Activated T-helper 1 cell treated with anti-CD3 and anti-CD28 coated beads, Interleukin-12 subunit alpha, Interleukin-12 subunit beta, Interleukin-2, Interleukin-4 antibody, amounts not matched to agents 30 ng/mL and 10 ng/mL and 1 ng/mL, durations not matched to agents 14 hours and 24 hours and 36 hours (primary cell): ENCODE measurements at regions not wholly inside any gene's neighbourhood (a gene's known extent, or its start where the extent isn't known, plus 50 kb on each side); places are given as distances from the start of the nearest gene placed in this dataset.
"Not testable (repeated sequence)": the region's sequence is repeated elsewhere in the genome, so short reads cannot be mapped to it uniquely, and the experiment has no call there.

Experiments used
- DNase-seq: peaks from one replicate; pipeline ENCODE4 v3.0.0; 2021; ENCODE audit warnings: low spot score
- H3K27ac Mint-ChIP-seq: one replicate; pipeline ENCODE4 v1.8.0; 2021; ENCODE audit warnings: mild to moderate bottlenecking, mixed read lengths
- H3K27me3 Mint-ChIP-seq: one replicate; pipeline ENCODE4 v1.8.0; 2022; ENCODE audit warnings: mild to moderate bottlenecking, moderate library complexity, mixed read lengths; ENCODE audit not compliant: insufficient read depth
- H3K36me3 Mint-ChIP-seq: one replicate; pipeline ENCODE4 v1.8.0; 2021; ENCODE audit warnings: low read depth, mixed read lengths
- H3K4me1 Mint-ChIP-seq: one replicate; pipeline ENCODE4 v1.8.0; 2021; ENCODE audit warnings: low read depth, mixed read lengths
- H3K4me3 Mint-ChIP-seq: one replicate; pipeline ENCODE4 v1.8.0; 2021; ENCODE audit warnings: mild to moderate bottlenecking, moderate library complexity, mixed read lengths
- H3K9me3 Mint-ChIP-seq: one replicate; pipeline ENCODE4 v1.8.0; 2021; ENCODE audit warnings: mixed read lengths
- intact Hi-C: fragments of 100-400 bp; cut with micrococcal nuclease; formaldehyde crosslinking; loops from one replicate; pipeline ENCODE4 v1.15.1; 2024

GRCh38 chr20:12827816-12828385 is 180.9 kb upstream of the SPTLC3 start:
- Mint-ChIP-seq H3K4me3 (no peak overlapping the region), H3K36me3 (no peaks in the 10 kb centered on the region), H3K9me3 (no peaks in the 10 kb centered on the region), H3K4me1 (no peaks in the 10 kb centered on the region), H3K27me3 (no peaks in the 10 kb centered on the region), H3K27ac (no peak overlapping the region)
- DNase-seq: no peak
- intact Hi-C loops: no loop called here

GRCh38 chr20:12829170-12829569 is 179.6 kb upstream of the SPTLC3 start:
- no peaks in the 10 kb centered on the region for H3K9me3 Mint-ChIP-seq
- DNase-seq: no peak
- no peak overlapping the region for H3K27ac Mint-ChIP-seq
- H3K4me3 Mint-ChIP-seq: no peak overlapping the region
- H3K4me1 Mint-ChIP-seq: no peaks in the 10 kb centered on the region
- H3K36me3 Mint-ChIP-seq: no peaks in the 10 kb centered on the region
- no peaks in the 10 kb centered on the region for H3K27me3 Mint-ChIP-seq
- intact Hi-C loops: no loop called here

- intact Hi-C loops: no loop called here
- Mint-ChIP-seq H3K27ac (no peak overlapping the region), H3K9me3 (no peaks in the 10 kb centered on the region)
Measured at GRCh38 chr20:12833861-12834260, 174.9 kb upstream of the SPTLC3 start.

DNA sequence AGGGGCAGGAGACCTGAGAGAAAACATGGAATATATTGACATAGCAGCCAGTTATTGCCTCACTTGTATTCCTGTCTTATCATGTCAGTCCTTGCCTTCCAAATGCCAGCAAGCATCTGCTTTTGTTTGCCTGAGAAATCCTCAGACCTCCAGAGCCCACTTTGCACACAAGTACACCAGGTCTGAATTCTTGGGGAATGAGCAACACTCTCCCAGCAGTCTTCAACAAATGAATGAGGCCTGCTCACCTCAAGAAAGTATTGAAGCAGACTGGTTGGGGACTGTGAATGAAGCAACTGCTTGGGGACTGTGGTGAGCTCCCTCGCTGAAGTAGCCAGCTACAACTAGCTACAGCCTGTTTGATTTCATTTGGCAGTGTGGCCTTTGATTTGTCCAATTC is 172.8 kb upstream of the SPTLC3 start:
- H3K9me3 Mint-ChIP-seq: no peaks in the 10 kb centered on the region
- no peak overlapping the region for H3K27ac Mint-ChIP-seq
- no peaks in the 10 kb centered on the region for H3K4me1 Mint-ChIP-seq
- no peaks in the 10 kb centered on the region for H3K36me3 Mint-ChIP-seq
- H3K4me3 Mint-ChIP-seq: no peak overlapping the region
- intact Hi-C loops: no loop called here
- no peak for DNase-seq
- no peaks in the 10 kb centered on the region for H3K27me3 Mint-ChIP-seq

More at GRCh38 chr20:12833861-12834260, 174.9 kb upstream of the SPTLC3 start:
- Mint-ChIP-seq H3K36me3 (no peaks in the 10 kb centered on the region), H3K4me3 (no peak overlapping the region), H3K4me1 (no peaks in the 10 kb centered on the region), H3K27me3 (no peaks in the 10 kb centered on the region)
- no peak for DNase-seq

- H3K4me1 Mint-ChIP-seq: no peaks in the 10 kb centered on the region
- no peaks in the 10 kb centered on the region for H3K9me3 Mint-ChIP-seq
- H3K36me3 Mint-ChIP-seq: no peaks in the 10 kb centered on the region
- intact Hi-C loops: no loop called here
- DNase-seq: no peak
- H3K4me3 Mint-ChIP-seq: no peak overlapping the region
- no peak overlapping the region for H3K27ac Mint-ChIP-seq
- H3K27me3 Mint-ChIP-seq: no peaks in the 10 kb centered on the region
Measured at GRCh38 chr20:12837646-12838045, 171.1 kb upstream of the SPTLC3 start.

GRCh38 chr20:12838261-12838866 is 170.4 kb upstream of the SPTLC3 start:
- no peak overlapping the region for H3K27ac Mint-ChIP-seq
- H3K27me3 Mint-ChIP-seq: no peaks in the 10 kb centered on the region
- no peak overlapping the region for H3K4me3 Mint-ChIP-seq
- H3K9me3 Mint-ChIP-seq: no peaks in the 10 kb centered on the region
- no peak for DNase-seq
- intact Hi-C loops: no loop called here
- no peaks in the 10 kb centered on the region for H3K36me3 Mint-ChIP-seq
- no peaks in the 10 kb centered on the region for H3K4me1 Mint-ChIP-seq

GRCh38 chr20:12847872-12848271 is 160.9 kb upstream of the SPTLC3 start:
- no peak overlapping the region for H3K4me3 Mint-ChIP-seq

GRCh38 chr20:12849225-12849910 is 159.4 kb upstream of the SPTLC3 start:
- no peaks in the 10 kb centered on the region for H3K36me3 Mint-ChIP-seq
- intact Hi-C loops: no loop called here
- no peak for DNase-seq
- H3K9me3 Mint-ChIP-seq: no peaks in the 10 kb centered on the region
- H3K27ac Mint-ChIP-seq: no peak overlapping the region
- H3K27me3 Mint-ChIP-seq: no peaks in the 10 kb centered on the region
- no peaks in the 10 kb centered on the region for H3K4me1 Mint-ChIP-seq
- H3K4me3 Mint-ChIP-seq: no peak overlapping the region

More at GRCh38 chr20:12847872-12848271, 160.9 kb upstream of the SPTLC3 start:
- H3K27ac Mint-ChIP-seq: no peak overlapping the region
- H3K9me3 Mint-ChIP-seq: no peaks in the 10 kb centered on the region
- H3K36me3 Mint-ChIP-seq: no peaks in the 10 kb centered on the region
- intact Hi-C loops: no loop called here
- H3K4me1 Mint-ChIP-seq: no peaks in the 10 kb centered on the region
- no peaks in the 10 kb centered on the region for H3K27me3 Mint-ChIP-seq
- DNase-seq: no peak

DNA sequence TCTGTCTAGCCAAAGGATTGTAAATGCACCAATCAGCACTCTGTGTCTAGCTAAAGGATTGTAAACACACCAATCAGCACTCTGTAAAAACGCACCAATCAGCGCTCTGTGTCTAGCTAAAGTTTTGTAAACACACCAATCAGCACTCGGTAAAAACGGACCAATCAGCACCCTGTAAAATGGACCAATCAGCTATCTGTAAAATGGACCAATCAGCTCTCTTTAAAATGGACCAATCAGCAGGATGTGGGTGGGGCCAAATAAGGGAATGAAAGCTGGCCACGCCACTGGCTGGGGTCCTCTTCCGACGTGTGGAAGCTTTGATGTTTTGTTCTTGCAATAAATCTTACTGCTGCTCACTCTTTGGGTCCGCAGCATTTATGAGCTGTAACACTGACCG is 151.1 kb upstream of the SPTLC3 start:
- H3K4me3 Mint-ChIP-seq, H3K4me1 Mint-ChIP-seq, H3K27me3 Mint-ChIP-seq, H3K36me3 Mint-ChIP-seq, H3K27ac Mint-ChIP-seq, DNase-seq, intact Hi-C loops: not testable (repeated sequence)
- peaks cover 15% of the 10 kb centered on the region for H3K9me3 Mint-ChIP-seq

DNA sequence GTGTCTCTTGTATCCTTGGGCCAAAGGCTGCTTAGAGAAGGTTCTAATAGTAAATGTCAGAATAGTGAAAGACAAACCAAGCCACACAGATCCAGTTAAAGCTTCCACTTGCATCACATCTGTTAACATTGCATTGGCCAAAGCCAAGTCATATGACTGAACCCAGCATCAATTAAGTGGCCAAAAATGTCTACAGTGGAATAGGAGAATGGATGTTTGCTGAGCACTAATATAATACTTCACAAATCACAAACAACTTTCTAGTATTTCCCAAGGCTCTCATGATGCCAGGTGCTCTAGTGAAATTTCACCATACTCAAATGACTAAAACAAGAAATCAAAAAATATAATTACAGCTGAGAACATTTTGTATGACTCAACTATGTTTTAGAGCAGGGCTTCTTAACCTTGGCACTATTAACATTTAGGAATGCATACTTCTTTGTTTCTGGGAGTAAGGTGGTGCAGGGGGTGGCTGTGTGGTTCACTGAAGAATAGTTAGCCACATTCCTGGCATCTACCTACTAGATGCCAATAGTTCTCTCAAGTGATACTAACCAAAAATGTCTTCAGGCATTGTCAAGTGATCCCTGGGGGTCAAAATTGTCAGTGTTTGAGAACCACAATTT is 148.0 kb upstream of the SPTLC3 start:
- H3K4me3 Mint-ChIP-seq: no peak overlapping the region
- no peaks in the 10 kb centered on the region for H3K4me1 Mint-ChIP-seq
- intact Hi-C loops: no loop called here
- H3K27ac Mint-ChIP-seq: no peak overlapping the region
- H3K36me3 Mint-ChIP-seq: no peaks in the 10 kb centered on the region
- no peak for DNase-seq
- H3K27me3 Mint-ChIP-seq: no peaks in the 10 kb centered on the region
- peaks cover 7% of the 10 kb centered on the region for H3K9me3 Mint-ChIP-seq

- Mint-ChIP-seq H3K4me3 (no peak overlapping the region), H3K4me1 (no peaks in the 10 kb centered on the region), H3K27ac (no peak overlapping the region), H3K36me3 (no peaks in the 10 kb centered on the region), H3K9me3 (no peaks in the 10 kb centered on the region), H3K27me3 (no peaks in the 10 kb centered on the region)
- intact Hi-C loops: no loop called here
- DNase-seq: no peak
Measured at GRCh38 chr20:12869669-12870068, 139.1 kb upstream of the SPTLC3 start.

GRCh38 chr20:12870588-12870987 is 138.2 kb upstream of the SPTLC3 start:
- H3K4me3 Mint-ChIP-seq: no peak overlapping the region
- no peaks in the 10 kb centered on the region for H3K9me3 Mint-ChIP-seq
- no peaks in the 10 kb centered on the region for H3K4me1 Mint-ChIP-seq
- DNase-seq: no peak
- H3K36me3 Mint-ChIP-seq: no peaks in the 10 kb centered on the region
- no peak overlapping the region for H3K27ac Mint-ChIP-seq
- no peaks in the 10 kb centered on the region for H3K27me3 Mint-ChIP-seq
- intact Hi-C loops: no loop called here

DNA sequence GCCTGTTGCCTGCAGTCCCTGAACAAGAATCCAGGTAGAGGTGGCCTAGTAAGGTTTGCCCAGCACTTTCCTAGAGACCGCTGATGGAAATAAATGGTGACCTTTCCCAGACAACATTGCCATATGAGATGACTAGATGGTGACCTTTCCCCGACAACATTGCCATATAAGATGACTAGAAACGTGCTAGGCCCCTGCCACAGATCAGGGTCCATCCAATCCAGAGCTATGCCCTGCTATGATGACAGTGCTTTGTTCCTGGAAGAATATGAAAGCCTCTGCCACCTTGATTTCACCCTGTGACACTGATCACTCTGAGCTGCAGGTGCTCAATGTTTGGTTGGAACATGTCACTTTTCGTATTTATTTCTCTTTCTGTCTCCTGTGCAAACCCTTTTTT is 133.8 kb upstream of the SPTLC3 start:
- Mint-ChIP-seq H3K4me1 (no peaks in the 10 kb centered on the region), H3K4me3 (no peak overlapping the region), H3K27me3 (no peaks in the 10 kb centered on the region), H3K9me3 (no peaks in the 10 kb centered on the region), H3K27ac (no peak overlapping the region), H3K36me3 (no peaks in the 10 kb centered on the region)
- intact Hi-C loops: no loop called here
- DNase-seq: no peak
